ENCODE measurements at regions not wholly inside any gene's neighbourhood (a gene's known extent, or its start where the extent isn't known, plus 50 kb on each side); places are given as distances from the start of the nearest gene placed in this dataset.
"Not testable (repeated sequence)": the region's sequence is repeated elsewhere in the genome, so short reads cannot be mapped to it uniquely, and the experiment has no call there.

DNA sequence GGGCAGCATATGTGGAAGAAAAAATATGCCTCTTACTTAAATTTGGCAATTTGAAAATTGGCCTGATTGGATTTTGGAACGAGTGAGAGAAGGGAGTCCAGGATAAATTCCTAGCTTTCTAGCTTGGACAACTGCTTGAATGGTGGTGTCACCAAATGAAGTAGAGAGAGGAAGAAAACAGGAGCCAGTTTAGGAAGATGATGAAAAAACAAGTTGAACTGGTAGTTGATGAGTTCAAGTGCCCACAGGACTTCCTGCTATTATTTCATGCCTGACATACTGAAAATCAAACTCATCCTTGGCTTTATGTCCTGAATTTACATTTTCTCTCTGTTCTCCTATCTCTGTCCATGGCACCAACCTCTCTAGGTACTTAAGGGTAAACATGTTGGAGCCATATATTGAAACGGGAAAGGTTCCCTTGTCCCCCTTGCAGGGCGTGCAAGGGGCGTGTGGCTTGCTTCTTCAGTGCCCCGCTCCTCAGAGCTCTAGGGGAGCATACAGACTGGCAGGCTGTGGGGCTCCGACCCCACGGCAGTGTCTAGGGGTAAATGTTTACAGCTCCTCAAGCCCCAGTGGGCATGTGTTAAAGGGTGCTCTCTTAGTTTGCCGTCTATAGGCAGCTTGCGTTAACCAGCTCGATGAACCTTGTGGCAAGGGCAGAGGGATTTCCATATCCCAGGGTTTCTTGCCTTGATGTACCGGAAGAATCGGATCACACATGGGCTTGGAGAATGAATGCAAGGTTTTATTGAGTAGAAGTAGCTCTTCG lies 250.7 kb upstream of the PGRMC2 start:
- no peak for DNase-seq
- Mint-ChIP-seq H3K4me1 (no peaks in the 10 kb centered on the region), H3K27me3 (no peaks in the 10 kb centered on the region), H3K36me3 (no peaks in the 10 kb centered on the region), H3K9me3 (no peaks in the 10 kb centered on the region), H3K4me3 (no peak overlapping the region), H3K27ac (no peak overlapping the region)
- CTCF ChIA-PET, result interaction anchor here (0.7 kb wide), 1 partner anchor 275 kb away, joined by 3 read pairs; no protein-coding TSS in a partner anchor

DNA sequence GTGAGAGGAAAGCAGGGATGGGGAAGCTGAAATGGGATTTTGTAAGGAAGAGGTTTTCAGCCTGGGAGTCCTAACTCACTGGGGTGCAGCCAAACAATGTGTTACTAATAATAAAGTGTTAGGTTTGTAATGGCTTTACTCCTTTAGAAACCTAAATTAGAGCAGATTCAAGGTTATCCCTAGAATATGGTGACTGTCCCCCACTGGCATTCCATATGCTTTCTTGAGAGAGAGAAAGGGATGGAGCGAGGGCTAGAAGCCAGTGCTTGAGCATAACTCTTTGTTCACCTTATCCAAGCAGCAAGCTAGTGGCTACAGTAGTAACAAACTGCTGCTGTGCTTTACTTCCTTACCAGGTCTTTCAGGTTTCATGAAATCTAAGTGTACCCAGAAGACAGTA lies 249.1 kb upstream of the PGRMC2 start:
- H3K4me1 Mint-ChIP-seq, result no peaks in the 10 kb centered on the region
- no peak for DNase-seq
- H3K27ac Mint-ChIP-seq, result no peak overlapping the region
- H3K4me3 Mint-ChIP-seq, result no peak overlapping the region
- H3K9me3 Mint-ChIP-seq, result no peaks in the 10 kb centered on the region
- no peaks in the 10 kb centered on the region for H3K36me3 Mint-ChIP-seq
- H3K27me3 Mint-ChIP-seq, result no peaks in the 10 kb centered on the region
- CTCF ChIA-PET, result no interaction called here

GRCh38 chr4:128535510-128535909 lies 247.9 kb upstream of the PGRMC2 start:
- H3K4me1 Mint-ChIP-seq, CTCF ChIA-PET, H3K27ac Mint-ChIP-seq, H3K36me3 Mint-ChIP-seq, H3K4me3 Mint-ChIP-seq, H3K27me3 Mint-ChIP-seq, H3K9me3 Mint-ChIP-seq, DNase-seq: not testable (repeated sequence)

- Mint-ChIP-seq H3K36me3 (no peaks in the 10 kb centered on the region), H3K4me3 (no peak overlapping the region), H3K9me3 (no peaks in the 10 kb centered on the region), H3K27me3 (no peaks in the 10 kb centered on the region), H3K4me1 (no peaks in the 10 kb centered on the region), H3K27ac (no peak overlapping the region)
- CTCF ChIA-PET, result interaction anchor here (0.6 kb wide), 1 partner anchor 464 kb away, joined by 3 read pairs; no protein-coding TSS in a partner anchor
- no peak for DNase-seq
These were observed 241.4 kb upstream of the PGRMC2 start for GRCh38 chr4:128528793-128529553.

- CTCF ChIA-PET, result interaction anchor here (0.6 kb wide), 1 partner anchor 464 kb away, joined by 3 read pairs; no protein-coding TSS in a partner anchor
- no peak for DNase-seq
- Mint-ChIP-seq H3K9me3 (no peaks in the 10 kb centered on the region), H3K27me3 (no peaks in the 10 kb centered on the region), H3K4me3 (no peak overlapping the region), H3K27ac (no peak overlapping the region), H3K36me3 (no peaks in the 10 kb centered on the region), H3K4me1 (no peaks in the 10 kb centered on the region)
These were observed 240.4 kb upstream of the PGRMC2 start for GRCh38 chr4:128527946-128528576.

GRCh38 chr4:128527351-128527750 lies 239.7 kb upstream of the PGRMC2 start:
- Mint-ChIP-seq H3K4me1 (no peaks in the 10 kb centered on the region), H3K36me3 (no peaks in the 10 kb centered on the region), H3K27me3 (no peaks in the 10 kb centered on the region), H3K4me3 (no peak overlapping the region), H3K9me3 (no peaks in the 10 kb centered on the region), H3K27ac (no peak overlapping the region)
- no peak for DNase-seq
- CTCF ChIA-PET, result no interaction called here

DNA sequence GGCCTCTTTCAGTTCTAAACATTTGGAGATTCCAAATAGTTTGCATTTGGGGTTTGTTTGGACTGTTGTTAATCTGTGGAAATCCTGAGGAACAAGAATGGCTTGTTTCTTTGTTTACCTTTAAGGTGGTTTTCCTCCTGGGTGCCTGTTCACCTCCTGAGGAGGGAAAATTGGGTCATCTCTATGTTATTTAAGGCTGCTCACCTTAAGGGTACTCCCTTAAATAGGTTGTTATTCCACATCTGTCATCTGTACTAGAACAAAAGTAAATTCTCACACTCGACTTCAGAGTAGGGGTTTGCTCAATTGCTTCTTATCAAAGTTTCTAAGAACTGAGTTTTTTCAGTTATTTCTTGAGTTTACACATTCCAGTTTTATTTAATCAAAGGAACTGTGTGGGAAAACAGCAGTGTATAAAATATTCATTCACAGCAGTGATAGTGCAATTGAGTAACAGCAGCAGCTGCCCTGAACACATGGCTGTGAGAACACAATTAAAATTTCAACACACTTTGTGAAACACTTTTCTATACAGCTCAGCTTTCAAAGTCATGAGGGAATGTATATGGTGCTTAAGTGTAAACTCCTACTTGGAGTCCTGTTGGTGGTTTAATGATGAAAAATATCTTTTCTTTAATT lies 238.5 kb upstream of the PGRMC2 start:
- Mint-ChIP-seq H3K4me3 (no peak overlapping the region), H3K27me3 (no peaks in the 10 kb centered on the region), H3K4me1 (no peaks in the 10 kb centered on the region), H3K9me3 (no peaks in the 10 kb centered on the region), H3K27ac (no peak overlapping the region), H3K36me3 (no peaks in the 10 kb centered on the region)
- CTCF ChIA-PET, result no interaction called here
- no peak for DNase-seq

- Mint-ChIP-seq H3K4me3 (no peak overlapping the region), H3K9me3 (no peaks in the 10 kb centered on the region), H3K4me1 (no peaks in the 10 kb centered on the region), H3K27ac (no peak overlapping the region), H3K27me3 (no peaks in the 10 kb centered on the region), H3K36me3 (no peaks in the 10 kb centered on the region)
- CTCF ChIA-PET, result no interaction called here
- no peak for DNase-seq
These were observed 237.8 kb upstream of the PGRMC2 start for GRCh38 chr4:128525387-128525786.

DNA sequence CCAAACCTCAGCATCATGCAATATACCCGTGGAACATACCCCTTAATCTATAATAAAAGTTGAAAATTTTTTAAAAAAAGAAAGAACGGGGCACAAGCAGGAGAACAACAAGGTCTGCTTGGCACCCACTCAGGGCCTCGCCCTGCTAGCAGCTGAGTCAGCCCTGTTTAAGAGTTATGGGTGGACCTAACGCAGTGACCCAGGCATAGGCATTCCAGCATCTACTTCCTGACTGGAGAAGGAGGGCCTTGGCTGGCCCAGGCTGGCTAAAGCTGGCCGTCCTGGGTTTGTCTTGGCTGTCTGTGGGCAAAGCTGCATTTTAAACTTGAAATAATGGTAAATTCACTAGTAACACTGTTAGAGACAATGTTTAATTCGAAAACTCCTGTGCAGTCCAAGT lies 236.7 kb upstream of the PGRMC2 start:
- no peak for DNase-seq
- Mint-ChIP-seq H3K4me1 (no peaks in the 10 kb centered on the region), H3K4me3 (no peak overlapping the region), H3K27me3 (no peaks in the 10 kb centered on the region), H3K9me3 (no peaks in the 10 kb centered on the region), H3K27ac (no peak overlapping the region), H3K36me3 (no peaks in the 10 kb centered on the region)
- CTCF ChIA-PET, result no interaction called here

DNA sequence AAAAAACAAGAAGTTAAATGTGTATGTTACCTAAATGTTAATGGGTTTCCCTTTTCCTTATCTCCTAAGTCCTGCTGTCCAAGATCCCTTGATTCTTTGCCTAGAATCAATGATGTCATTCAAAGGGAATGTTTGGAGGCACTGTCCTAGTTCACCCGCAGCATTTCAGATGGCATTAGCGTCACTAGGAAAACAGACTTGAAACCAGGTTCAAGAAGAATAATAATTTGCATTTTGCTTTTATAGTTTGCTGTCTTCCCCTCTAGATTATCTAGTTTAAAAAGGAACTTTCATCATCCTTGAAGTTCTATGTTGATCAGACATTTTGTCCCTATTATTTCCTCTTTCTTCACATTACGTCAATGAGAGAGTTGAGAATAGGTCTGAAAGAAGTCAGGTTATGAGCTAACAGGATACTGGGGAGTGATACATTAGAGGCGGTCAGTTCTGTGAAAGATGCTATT lies 234.1 kb upstream of the PGRMC2 start:
- no peaks in the 10 kb centered on the region for H3K9me3 Mint-ChIP-seq
- CTCF ChIA-PET, result no interaction called here
- no peak overlapping the region for H3K27ac Mint-ChIP-seq
- DNase-seq, result no peak
- no peaks in the 10 kb centered on the region for H3K4me1 Mint-ChIP-seq
- no peak overlapping the region for H3K4me3 Mint-ChIP-seq
- H3K36me3 Mint-ChIP-seq, result no peaks in the 10 kb centered on the region
- no peaks in the 10 kb centered on the region for H3K27me3 Mint-ChIP-seq

DNA sequence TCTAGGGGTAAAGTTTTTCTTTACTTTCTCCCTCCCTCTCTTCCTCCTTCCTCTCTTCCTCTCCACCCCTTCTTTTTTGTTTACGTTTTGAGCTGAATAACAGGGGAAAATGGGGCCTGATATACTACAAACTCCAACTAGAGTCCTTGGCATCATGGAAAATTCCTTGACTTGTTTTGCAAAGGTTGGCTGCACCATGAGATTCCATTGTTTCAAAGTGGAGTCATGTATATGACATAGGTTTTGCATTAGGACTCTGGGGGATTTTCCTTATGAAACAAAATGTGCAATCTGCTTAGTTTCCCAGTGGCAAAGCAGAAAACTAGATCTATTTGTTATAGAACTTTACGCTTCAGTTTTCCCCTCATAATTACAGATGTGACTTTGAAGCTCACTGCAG lies 233.5 kb upstream of the PGRMC2 start:
- Mint-ChIP-seq H3K4me1 (no peaks in the 10 kb centered on the region), H3K27me3 (no peaks in the 10 kb centered on the region), H3K27ac (no peak overlapping the region), H3K36me3 (no peaks in the 10 kb centered on the region), H3K4me3 (no peak overlapping the region), H3K9me3 (no peaks in the 10 kb centered on the region)
- CTCF ChIA-PET, result no interaction called here
- no peak for DNase-seq

- Mint-ChIP-seq H3K9me3 (no peaks in the 10 kb centered on the region), H3K27ac (no peak overlapping the region), H3K36me3 (no peaks in the 10 kb centered on the region), H3K4me3 (no peak overlapping the region), H3K4me1 (peaks cover 3% of the 10 kb centered on the region), H3K27me3 (no peaks in the 10 kb centered on the region)
- no peak for DNase-seq
- CTCF ChIA-PET, result no interaction called here
These were observed 231.7 kb upstream of the PGRMC2 start for GRCh38 chr4:128519163-128519830.

DNA sequence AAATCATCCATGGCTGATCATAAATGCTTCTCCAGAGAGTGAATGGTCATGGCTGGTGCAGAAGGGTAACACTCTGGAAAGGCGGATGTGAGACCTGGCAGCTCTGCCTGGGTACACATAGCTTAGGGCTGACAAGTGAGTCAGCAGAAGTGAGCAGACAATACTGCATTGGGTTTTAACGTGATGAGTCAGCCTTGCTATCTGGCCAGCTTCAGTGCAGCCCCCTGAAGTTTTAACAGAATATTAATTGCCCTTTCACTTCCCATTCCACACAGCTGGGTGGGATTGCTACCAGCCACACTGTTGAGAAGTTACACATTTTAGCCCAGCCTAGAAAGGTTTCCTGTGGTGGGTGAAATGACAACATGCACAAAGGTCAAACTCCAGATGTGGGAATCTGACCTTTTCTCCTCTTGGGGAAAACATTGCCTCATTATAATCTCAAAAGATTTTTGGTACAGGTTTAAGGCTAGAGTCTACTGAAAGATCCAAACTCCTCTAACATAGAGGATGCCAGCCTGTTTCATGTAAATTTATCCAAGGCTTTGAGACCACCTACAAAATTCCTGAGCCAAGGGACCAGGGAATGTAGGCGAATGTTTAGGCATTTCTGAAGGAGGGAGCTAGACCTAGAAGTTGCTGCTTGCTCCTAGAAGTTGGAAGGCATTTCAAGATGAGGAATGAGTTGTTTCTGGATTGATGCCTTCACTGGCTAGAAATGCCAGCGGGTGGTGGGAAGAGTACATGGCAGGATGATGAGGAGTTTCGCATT lies 230.3 kb upstream of the PGRMC2 start:
- CTCF ChIA-PET, result interaction anchor here (0.5 kb wide), 1 partner anchor 64 kb away, joined by 4 read pairs; no protein-coding TSS in a partner anchor
- no peak overlapping the region for H3K4me3 Mint-ChIP-seq
- H3K27me3 Mint-ChIP-seq, result no peaks in the 10 kb centered on the region
- no peaks in the 10 kb centered on the region for H3K36me3 Mint-ChIP-seq
- H3K4me1 Mint-ChIP-seq, result peaks cover 16% of the 10 kb centered on the region
- DNase-seq, result no peak
- H3K9me3 Mint-ChIP-seq, result no peaks in the 10 kb centered on the region
- H3K27ac Mint-ChIP-seq, result no peak overlapping the region
